ENCODE measurements at regions not wholly inside any gene's neighbourhood (a gene's known extent, or its start where the extent isn't known, plus 50 kb on each side); places are given as distances from the start of the nearest gene placed in this dataset.

GRCh38 chr7:26600411-26600810 lies 264.0 kb downstream of the SKAP2 start:
- 69 to 77% methylated on average over 3 of the region's 3 CpGs for WGBS, 2 donors

GRCh38 chr7:26603631-26604030 lies 260.8 kb downstream of the SKAP2 start:
- TF ChIP-seq POLR2A (IDR thresholded peaks at IDR 0.05), result no peak
- TF ChIP-seq CTCF (IDR thresholded peaks at IDR 0.05), result no peak
- H3K27me3 ChIP-seq, result no peaks in the 10 kb centered on the region
- intact Hi-C loops (cut with DNase I; ENCODE audit: low total_unique reads), result no loop called here
- no peaks in the 10 kb centered on the region for H3K9me3 ChIP-seq
- H3K4me1 ChIP-seq, result no peaks in the 10 kb centered on the region
- no peak overlapping the region for H3K27ac ChIP-seq
- no peak overlapping the region for H3K4me3 ChIP-seq
- no peaks in the 10 kb centered on the region for H3K36me3 ChIP-seq (ENCODE audit: low read depth, missing control alignments)
- DNase-seq, result no peak

More at GRCh38 chr7:26600411-26600810, 264.0 kb downstream of the SKAP2 start:
- intact Hi-C loops (cut with DNase I; ENCODE audit: low total_unique reads), result no loop called here
- DNase-seq, result no peak
- Histone ChIP-seq H3K36me3 (ENCODE audit: low read depth, missing control alignments) (no peaks in the 10 kb centered on the region), H3K4me3 (no peak overlapping the region), H3K27me3 (no peaks in the 10 kb centered on the region), H3K27ac (no peak overlapping the region), H3K9me3 (no peaks in the 10 kb centered on the region), H3K4me1 (no peaks in the 10 kb centered on the region)
- no peak for TF ChIP-seq CTCF (IDR thresholded peaks at IDR 0.05)
- no peak for TF ChIP-seq POLR2A (IDR thresholded peaks at IDR 0.05)

GRCh38 chr7:26608402-26608801 lies 256.0 kb downstream of the SKAP2 start:
- Histone ChIP-seq H3K36me3 (ENCODE audit: low read depth, missing control alignments) (no peaks in the 10 kb centered on the region), H3K27me3 (no peaks in the 10 kb centered on the region), H3K4me3 (no peak overlapping the region), H3K27ac (no peak overlapping the region), H3K4me1 (no peaks in the 10 kb centered on the region), H3K9me3 (no peaks in the 10 kb centered on the region)
- no peak for TF ChIP-seq CTCF (IDR thresholded peaks at IDR 0.05)
- TF ChIP-seq POLR2A (IDR thresholded peaks at IDR 0.05), result no peak
- intact Hi-C loops (cut with DNase I; ENCODE audit: low total_unique reads), result no loop called here
- DNase-seq, result no peak
- 78 to 92% methylated on average over 6 of the region's 6 CpGs for WGBS, 2 donors

GRCh38 chr7:26609082-26609481 lies 255.3 kb downstream of the SKAP2 start:
- H3K36me3 ChIP-seq (ENCODE audit: low read depth, missing control alignments), result no peaks in the 10 kb centered on the region
- H3K27ac ChIP-seq, result no peak overlapping the region
- H3K4me3 ChIP-seq, result no peak overlapping the region
- WGBS, 2 donors, result 90 to 94% methylated on average over 2 of the region's 2 CpGs
- intact Hi-C loops (cut with DNase I; ENCODE audit: low total_unique reads), result no loop called here
- no peak for DNase-seq
- TF ChIP-seq POLR2A (IDR thresholded peaks at IDR 0.05), result no peak
- no peak for TF ChIP-seq CTCF (IDR thresholded peaks at IDR 0.05)
- no peaks in the 10 kb centered on the region for H3K27me3 ChIP-seq
- no peaks in the 10 kb centered on the region for H3K9me3 ChIP-seq
- no peaks in the 10 kb centered on the region for H3K4me1 ChIP-seq

- no peak for DNase-seq
These were observed 254.9 kb downstream of the SKAP2 start for GRCh38 chr7:26609532-26609931.

More at GRCh38 chr7:26609532-26609931, 254.9 kb downstream of the SKAP2 start:
- intact Hi-C loops (cut with DNase I; ENCODE audit: low total_unique reads), result no loop called here
- Histone ChIP-seq H3K4me1 (no peaks in the 10 kb centered on the region), H3K9me3 (no peaks in the 10 kb centered on the region), H3K27me3 (no peaks in the 10 kb centered on the region), H3K4me3 (no peak overlapping the region), H3K27ac (no peak overlapping the region), H3K36me3 (ENCODE audit: low read depth, missing control alignments) (no peaks in the 10 kb centered on the region)
- 79 to 80% methylated on average over 6 of the region's 6 CpGs for WGBS, 2 donors
- TF ChIP-seq POLR2A (IDR thresholded peaks at IDR 0.05), result no peak
- no peak for TF ChIP-seq CTCF (IDR thresholded peaks at IDR 0.05)

Measured in testis (tissue), 2 donors.